GM18502 (cell line): ENCODE measurements at regions not wholly inside any gene's neighbourhood (a gene's known extent, or its start where the extent isn't known, plus 50 kb on each side); places are given as distances from the start of the nearest gene placed in this dataset.

Experiments used
- ATAC-seq: cut with Tn5 transposase; IDR thresholded peaks from one replicate; pipeline ENCODE4 v1.9.1; 2021; ENCODE audit warnings: mild to moderate bottlenecking; ENCODE audit not compliant: unreplicated experiment, poor library complexity

DNA sequence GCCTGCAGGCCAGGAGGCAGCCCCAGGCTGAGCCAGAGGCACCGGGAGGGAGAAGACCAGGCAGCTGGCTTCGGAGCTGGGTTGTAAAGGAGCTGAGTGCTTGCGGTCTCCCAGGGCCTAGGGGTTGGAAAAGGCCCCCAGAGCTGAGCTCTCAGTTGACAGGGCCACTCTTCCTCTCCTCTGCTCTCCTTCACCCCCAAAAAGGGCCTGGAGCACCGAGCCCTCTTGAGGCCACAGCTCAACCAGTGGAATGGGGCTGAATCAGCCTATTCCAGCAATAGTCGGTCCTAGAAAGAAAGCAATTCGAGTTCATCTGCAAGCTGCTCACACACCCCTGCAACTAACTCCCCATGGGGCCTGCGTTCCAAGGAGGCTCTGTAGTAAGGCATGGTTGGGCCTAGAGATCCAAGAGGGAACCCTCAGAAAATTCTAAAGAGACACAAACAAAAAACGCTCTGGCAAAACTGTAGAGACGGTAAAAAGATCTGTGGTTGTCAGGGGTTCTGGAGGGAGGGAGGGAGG is 205.0 kb downstream of the BUD13 start:
- no peak for ATAC-seq

DNA sequence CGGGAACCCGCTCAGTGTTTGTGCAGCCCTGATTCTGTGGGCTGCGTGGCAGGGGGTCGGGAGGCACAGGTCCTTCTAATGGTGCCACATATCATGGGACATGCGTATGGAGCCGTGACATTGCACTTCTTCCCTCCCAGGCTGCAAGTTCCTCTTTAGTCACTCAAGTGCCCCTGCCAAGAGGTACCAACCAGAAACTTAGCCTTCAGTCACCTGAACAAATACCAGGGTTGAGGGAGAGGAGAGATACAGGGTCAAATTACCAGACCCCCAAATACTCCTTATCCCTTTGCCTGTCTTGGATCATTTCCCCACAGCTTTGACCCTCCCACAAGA is 209.1 kb downstream of the BUD13 start:
- no peak for ATAC-seq

DNA sequence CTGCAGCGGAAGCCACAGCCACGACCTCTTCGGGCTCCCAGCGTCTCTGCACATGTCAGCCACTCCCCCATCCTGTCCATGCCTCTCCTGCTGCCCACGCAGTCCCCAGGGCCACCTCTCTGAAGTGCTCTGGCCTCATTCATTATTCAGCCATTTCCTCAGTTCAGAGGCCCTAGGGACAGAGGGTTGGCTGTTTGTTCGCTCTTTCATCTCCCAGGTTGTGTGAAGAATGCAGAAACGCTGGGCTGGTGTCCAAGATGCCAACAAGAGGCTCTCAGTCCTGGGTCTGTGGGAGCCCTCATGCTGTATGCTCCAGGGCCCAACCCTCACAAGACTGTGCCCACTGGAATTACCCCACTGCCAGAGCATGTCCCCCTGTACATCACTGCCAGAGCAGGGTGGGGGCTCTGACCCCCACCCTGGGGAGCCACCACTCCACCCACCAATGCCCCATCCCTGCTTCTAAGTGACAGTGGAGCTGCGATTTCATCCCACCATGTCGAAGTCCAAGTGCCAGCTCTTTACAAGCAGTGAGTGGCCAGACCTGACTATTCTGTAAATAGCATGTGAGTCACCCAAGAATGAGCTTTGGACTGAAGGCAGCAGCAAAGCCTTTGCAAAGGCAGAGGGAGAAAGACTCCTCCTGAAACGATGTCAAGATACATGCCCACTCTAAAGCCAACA is 209.6 kb downstream of the BUD13 start:
- ATAC-seq = no peak

DNA sequence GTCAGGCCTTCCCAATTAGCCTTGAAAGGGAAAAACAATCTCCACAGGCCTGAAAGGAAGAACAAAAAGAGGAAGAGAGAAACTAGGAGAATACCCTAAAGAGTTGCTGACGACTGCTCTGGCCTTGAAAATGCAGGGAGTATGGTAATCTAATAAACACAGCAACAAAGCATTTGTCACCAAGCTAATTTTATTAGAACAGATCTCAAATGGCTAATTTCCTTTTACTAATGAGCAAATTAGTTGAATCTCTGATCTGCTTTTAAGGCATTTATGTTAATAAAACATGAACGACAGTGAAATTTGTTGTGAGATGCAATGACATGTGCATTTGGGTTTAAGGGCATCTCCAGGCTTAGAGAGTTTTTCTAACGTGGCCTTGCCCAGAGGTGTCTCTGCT is 212.2 kb downstream of the BUD13 start:
- ATAC-seq = no peak

DNA sequence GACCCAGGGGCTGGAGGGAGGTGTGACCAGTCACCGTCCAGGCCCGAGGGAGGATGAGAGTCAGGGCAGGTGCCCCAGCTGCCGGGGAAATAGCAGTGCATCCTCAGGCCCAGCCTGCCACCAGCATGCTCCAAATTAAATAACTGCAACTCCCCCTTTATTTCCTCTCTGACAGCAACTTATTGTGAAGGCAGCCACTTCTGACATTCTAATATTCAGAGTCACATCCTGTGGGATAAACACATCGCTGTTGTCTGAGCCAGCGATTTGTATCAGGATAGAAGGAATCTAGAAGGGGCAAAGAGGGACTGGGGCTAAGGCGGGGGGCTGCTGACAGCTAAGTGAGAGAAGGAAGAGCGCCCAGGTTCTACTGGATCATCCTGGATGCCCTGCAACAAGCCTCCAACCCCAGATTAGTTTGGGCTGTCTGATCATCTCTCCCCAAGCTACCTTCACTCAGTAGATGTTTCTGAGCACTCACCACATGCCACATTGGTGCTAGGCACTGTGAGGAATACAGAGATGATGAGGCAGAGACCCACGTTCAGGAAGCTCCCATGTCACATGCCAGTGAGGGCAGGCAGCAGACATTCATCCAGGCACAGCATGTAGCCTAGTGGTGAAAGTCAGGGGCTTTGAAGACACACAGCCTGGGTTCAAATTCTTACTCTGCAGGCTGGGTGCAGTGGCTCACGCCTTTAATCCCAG is 214.1 kb downstream of the BUD13 start:
- ATAC-seq = no peak

DNA sequence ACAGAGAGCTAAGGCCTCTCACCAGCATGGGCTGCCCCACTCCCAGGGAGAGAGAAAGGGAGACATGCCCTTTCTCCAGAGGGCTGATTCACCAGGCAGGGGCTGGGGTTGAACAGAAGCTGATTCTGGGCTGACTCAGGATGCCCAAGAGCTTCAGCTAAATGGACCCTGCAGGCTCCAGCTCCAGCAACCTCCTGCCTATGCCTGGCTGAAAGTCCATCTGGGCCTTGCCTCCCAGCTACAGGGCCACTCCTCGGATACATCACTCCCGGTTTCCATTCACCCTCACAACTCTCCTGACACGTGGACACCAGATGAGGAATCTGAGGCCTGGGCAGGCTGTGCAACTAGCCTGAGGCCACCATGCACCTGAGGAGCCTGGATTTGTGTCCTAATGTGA is 215.5 kb downstream of the BUD13 start:
- no peak for ATAC-seq

DNA sequence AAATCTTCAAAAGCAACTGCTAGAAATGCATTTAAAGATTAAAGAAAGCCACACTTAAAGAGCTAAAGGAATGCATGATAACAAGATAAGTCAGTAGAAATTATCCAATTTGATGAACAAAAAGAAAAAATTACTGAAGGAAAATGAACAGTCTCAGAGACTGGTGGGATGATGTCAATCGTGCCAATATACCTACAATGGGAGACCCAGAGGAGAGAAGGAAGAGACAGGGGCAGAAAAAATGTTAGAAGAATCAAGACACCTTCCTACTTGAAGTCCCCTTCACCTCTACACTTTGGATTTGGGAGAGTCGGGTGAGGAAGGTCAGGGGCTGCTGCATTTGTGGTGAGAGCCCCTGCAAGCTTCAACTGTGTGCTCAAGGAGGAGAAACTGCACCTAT is 216.3 kb downstream of the BUD13 start:
- ATAC-seq = no peak

DNA sequence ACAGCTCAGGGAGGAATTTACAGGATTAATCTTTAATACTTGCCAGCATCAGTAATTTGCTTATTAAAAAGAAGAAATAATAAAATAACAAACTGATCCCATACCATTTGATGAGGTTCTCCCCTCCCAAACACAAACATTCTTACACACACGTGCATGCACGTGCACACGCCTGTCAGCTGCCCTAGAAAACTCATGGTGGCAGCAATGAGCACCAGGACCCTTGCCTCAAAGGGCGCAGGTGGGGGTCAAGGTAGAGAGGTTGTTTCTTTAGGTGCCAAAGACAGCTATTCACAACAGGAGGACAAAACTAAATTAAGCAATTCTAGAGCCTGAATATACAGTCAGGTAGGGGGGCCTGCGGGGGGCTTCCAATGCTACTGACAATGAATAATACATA is 219.3 kb downstream of the BUD13 start:
- no peak for ATAC-seq

DNA sequence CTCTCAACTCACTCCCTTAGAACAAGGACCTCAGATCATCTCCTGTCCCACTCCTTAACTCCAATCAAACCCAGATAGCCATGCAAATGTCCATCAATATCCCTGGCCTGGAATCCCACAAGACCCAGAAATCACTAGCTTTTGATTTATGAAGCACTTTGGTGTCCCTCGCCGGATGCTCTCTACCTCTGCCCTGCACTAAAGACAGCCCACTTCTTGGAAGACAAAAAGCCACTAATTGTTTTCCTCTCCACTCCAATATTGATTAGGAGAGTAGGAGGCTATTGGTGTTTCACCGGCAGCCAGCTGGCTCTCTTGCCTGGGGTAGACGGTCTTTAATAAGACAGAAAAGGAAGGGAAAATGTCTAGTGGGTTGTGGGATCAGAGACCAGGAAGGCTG is 221.2 kb downstream of the BUD13 start:
- no peak for ATAC-seq

DNA sequence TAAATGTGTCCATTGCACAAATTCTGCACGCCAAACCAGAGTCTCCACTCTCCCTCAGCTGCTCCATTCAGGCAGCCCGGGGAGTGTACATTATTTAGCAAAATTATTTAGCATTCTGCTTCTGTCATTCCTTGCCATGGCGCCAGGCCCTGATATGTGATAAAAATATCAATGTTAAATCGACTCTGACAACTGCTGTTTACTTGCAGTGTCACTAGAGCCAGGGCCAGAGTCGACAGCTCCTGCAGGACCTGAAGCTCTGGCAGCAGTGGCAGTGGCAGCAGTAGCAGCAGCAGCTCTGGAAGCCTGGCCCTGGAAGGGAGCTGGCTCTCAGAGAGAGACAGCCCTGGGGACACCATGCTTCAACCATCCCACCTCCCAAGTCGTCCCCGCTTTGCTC is 224.5 kb downstream of the BUD13 start:
- ATAC-seq = no peak

DNA sequence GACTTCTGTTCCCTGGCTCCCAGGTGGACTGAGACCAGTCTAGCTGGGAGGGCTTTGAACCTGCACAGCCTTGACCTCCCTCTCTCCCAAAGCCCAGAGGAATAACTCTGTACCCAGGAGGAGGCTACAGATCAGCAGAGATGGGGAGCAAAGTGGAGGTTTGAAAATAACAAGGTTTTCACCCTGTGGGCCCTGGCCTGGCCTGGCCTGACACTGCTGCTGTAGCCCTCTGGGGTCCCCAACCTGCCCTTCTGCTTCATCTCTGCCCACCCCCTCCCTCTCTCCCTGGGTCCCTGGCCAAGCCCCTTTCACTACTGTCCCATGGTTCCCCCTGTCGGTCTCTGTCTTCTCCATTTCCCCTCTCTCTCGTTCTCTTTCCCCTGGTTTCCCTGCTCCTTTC is 225.2 kb downstream of the BUD13 start:
- no peak for ATAC-seq

DNA sequence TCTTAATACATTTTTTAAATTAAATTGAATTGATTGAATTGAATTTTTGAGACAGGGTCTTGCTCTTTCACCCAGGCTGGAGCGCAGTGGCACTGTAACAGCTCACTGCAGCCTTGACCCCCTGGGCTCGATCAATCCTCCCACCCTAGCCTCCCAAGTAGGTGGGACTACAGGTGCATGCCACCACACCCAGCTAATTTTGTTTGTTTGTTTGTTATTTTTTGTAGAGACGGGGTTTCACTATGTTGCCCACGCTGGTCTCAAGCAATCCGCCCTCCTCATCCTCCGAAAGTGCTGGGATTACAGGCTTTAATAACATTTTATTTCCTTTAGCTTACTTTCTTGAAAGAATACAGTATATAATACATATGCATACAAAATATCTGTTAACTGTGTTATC is 226.9 kb downstream of the BUD13 start:
- no peak for ATAC-seq

DNA sequence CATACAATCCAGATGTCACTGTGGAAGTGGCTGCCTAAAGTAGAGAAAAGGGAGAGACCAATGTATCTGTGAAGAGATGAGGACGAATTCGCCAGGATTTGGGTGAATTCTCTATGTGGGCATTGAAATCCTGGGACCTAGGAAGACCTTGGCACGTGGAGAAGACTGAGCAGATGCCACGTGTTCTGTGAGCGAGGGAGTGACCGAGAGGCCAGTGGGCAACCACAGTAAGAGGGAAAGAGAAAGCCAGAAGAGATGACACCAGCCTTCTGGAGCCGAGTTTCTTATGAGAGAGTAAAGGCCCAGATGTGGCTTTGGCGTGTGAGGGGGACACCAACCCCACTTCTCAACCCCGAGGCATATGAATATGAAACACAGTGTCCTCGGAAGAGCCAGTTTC is 228.1 kb downstream of the BUD13 start:
- no peak for ATAC-seq

DNA sequence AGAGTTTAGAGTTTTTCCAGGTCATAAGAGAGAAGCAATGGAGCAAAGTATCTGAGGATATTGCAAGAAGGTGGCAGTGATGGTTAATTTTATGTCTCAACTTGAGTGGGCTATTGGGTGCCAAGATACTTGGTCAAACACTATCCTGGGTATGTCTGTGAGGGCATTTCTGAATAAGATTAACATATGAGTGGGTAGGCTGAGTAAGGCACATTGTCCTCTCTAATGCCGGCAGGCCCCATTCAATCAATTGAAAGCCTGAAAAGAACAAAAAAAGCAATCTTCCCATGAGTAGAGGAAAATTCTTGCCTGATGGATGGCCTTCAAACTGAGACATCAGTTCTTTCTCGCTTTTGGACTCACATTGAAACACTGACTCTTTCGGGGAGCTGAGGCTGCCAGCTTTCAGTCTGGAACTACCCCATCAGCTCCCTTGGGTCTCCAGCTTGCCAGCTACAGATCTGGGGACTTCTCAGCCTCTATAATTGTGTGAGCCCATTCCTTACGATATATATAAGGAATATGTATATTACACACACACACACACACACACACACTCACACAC is 228.8 kb downstream of the BUD13 start:
- ATAC-seq = no peak

DNA sequence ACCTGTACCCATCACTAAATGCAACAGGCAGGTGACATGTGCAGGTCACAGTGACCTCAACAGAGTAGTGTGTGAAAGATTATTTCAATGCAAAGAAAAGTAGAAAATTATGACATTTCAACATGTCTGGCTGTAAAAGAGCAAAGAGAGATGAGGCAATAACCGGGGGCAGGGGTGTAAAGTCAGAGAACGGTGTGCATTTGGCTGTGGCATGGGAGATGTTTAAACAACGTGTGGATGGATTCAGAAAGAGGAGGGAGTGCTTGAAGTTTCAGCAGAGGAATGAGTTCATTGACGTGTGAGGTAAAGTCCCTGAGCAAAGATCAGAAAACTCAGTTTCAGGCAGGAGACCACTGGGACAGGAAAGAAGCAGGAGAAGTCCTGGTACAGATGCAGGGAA is 229.7 kb downstream of the BUD13 start:
- no peak for ATAC-seq

DNA sequence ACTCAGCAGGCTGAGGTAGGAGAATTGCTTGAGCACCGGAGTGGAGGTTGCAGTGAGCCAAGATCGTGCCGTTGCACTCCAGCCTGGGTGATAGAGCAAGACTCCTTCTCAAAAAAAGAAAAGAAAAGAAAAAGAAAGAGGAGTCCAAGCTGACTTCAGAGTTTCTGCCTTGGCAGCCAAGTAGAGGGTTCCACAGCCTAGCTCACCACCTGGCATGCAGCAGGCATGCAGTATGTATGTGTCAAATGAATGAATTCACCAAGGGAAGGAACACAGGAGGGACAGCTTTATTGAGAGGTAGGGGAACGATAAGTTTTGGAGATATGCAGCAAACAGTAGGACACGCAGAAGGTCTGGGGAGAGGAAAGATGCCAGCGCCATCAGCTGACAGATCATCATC is 230.4 kb downstream of the BUD13 start:
- no peak for ATAC-seq

DNA sequence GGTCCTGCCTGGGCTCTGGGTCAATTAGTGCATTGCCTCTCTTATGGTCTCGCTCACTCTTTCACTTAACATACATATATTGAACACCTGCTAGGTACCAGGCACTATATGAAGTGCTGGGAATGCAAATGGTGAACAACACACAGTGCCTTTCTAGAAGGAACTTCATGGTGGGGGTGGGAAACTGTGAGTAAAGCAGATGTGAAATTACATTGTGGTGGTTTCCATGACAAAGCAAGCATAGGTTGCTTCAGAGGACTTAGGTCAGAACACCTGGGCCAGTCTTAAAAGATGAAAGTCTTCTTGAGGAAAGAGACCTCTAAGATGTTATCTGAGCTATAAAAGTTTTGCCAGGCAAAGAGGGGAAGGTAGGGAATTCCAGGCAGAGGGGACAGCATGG is 231.3 kb downstream of the BUD13 start:
- peak; percentile 55 for ATAC-seq

DNA sequence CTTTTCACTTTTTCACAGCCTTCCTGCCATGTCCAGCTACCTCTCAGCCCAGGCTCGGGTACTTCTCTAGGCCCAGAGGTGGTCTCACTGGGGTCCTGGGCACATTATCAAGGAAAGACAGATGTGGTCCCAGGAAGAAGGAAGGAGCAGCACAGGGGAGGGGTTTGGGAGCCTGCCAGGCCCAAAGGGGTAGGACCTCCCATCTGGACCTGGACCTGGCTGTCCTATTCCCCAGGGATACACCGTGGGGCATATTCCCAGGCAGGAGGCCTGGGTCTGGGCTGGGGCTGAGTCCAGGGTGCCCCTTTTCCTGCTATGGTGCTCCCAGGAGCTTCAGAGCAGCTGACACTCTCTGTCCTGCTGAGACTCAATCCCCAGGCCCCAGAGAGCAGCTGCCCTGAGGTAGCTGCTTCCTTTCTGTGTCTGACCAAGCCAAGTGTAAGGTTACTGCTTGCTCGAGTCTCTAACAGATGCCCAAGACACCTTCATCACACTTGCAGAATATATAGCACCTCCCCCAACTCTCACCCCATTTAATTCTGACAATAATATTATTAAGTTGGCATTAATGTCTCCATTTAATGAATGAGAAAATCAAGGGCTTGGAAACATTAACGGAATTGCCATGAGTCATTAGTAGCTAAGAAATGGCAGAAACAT is 232.0 kb downstream of the BUD13 start:
- ATAC-seq = no peak

DNA sequence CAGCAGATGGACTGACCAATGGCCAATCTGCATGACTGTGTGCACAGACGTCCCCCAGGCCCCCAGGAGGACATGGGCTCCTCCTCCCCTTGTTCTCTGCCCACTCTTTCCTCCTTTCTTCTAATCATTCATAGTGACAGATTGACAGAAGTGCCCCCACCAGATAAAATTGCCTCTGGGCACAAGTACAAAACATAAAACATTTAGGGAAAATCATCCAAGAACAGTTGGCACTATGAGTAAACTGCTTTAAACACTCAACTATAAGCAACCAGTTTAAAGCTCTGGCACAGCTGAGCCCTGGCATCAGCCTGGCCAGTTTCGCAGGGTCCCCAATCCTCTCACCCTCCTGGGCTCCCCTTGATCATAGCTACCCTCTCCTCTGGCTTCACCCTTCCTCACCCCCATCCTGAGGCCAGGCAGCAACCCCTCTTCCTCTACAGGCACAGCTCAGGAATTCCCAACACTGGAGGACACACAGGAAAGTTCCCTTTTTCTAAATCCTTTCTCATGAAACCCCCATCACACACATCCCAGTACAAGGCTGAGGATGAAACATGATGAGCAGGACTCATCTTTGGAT is 232.9 kb downstream of the BUD13 start:
- no peak for ATAC-seq

DNA sequence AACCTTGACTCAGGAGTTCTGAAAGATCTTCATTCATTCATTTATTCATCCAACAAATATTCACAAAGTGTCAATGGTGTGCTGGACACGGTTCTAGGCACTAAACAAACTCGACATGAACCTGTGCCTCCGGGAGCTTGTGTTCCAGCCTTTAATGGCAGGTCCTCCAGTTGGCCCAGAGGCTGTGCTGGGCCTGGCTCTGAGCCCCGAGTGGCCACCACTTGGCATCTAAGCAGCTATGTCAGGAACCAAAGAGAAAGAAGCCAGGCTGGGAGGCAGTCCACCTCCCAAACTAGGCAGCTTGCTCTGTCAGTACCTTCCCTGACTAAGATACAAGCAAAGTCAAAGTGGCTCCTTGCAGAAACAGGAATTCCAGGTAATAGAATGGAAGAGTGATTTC is 233.6 kb downstream of the BUD13 start:
- ATAC-seq = no peak

DNA sequence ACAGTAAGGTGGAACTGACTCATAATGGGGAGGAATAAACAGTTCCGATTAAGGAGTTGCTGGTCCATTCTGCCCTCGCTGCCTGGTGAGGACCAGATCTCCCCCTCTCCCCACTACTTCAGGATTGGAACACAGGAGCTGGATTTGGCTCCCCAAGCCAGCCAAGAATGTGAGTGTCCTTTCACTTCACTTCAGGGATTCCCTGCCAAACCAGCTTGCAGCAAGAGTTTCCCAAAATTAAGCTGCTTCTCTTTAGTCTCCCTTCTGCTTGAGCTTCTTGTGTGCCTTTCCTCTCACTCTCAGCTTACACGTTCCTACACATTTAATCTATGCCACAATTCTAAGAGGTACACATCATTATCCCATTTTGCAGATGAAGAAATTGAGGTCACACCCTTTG is 234.1 kb downstream of the BUD13 start:
- no peak for ATAC-seq
